ENCODE measurements at regions not wholly inside any gene's neighbourhood (a gene's known extent, or its start where the extent isn't known, plus 50 kb on each side); places are given as distances from the start of the nearest gene placed in this dataset.
A peak's percentile ranks its signal among the peaks of the same experiment; 100 is the strongest.

DNA sequence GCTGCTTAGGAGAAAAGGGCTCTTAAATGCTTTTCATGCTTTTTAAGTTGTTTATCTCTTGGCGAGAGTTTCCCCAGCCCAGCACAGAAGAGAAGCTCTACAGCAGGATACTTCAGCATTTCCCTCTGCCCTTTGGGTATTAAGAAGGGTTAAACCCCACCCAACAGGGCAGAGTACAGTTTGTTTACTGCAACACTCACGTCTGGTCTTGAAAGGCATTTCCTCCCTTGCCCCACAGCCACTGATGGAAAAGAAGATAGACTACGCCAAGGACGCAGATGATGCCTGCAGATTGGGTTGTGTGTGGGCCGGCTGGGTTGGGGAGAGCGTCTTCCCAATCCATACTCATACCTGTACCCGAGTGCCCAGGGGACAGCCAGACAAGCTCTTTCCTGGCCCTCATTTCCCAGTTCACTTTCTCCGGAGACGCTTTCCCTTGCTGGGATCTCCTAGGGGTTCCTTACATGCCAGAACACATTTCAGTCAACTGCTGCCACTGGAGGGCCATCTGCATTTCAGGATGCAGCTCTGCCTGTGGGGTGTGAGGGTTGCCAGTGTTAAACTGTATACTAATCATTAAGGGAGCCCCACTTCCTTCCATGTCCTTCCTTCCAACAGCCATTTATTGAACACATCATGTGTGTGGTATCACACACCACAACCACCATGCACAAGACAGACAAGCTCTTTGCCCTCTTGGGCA, 96.5 kb upstream of the DHX15 start:
- no peak for DNase-seq (ENCODE audit: low read depth in 2 of 2)
- H3K4me2 ChIP-seq (ENCODE audit: extremely low read depth, insufficient read depth, low read length): no peak overlapping the region
- H4K20me1 ChIP-seq (ENCODE audit: control insufficient read depth, extremely low read depth, insufficient read depth, low read length): no peaks in the 10 kb centered on the region
- TF ChIP-seq, protein P1, sequence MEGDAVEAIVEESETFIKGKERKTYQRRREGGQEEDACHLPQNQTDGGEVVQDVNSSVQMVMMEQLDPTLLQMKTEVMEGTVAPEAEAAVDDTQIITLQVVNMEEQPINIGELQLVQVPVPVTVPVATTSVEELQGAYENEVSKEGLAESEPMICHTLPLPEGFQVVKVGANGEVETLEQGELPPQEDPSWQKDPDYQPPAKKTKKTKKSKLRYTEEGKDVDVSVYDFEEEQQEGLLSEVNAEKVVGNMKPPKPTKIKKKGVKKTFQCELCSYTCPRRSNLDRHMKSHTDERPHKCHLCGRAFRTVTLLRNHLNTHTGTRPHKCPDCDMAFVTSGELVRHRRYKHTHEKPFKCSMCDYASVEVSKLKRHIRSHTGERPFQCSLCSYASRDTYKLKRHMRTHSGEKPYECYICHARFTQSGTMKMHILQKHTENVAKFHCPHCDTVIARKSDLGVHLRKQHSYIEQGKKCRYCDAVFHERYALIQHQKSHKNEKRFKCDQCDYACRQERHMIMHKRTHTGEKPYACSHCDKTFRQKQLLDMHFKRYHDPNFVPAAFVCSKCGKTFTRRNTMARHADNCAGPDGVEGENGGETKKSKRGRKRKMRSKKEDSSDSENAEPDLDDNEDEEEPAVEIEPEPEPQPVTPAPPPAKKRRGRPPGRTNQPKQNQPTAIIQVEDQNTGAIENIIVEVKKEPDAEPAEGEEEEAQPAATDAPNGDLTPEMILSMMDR (conservative IDR thresholded peaks at IDR 0.05 in 1 of 2, IDR thresholded peaks at IDR 0.05 in 1 of 2; ENCODE audit: low read depth in 1 of 2, low read length in 2 of 2): no peak
- TF ChIP-seq EZH2 (IDR thresholded peaks at IDR 0.05; ENCODE audit: low read length, missing control alignments): no peak
- H3K27ac ChIP-seq (ENCODE audit: insufficient read depth, low read length): no peak overlapping the region
- no peaks in the 10 kb centered on the region for H3K79me2 ChIP-seq (ENCODE audit: control insufficient read depth, insufficient read depth, low read length)
- no peaks in the 10 kb centered on the region for H3K36me3 ChIP-seq (ENCODE audit: control insufficient read depth, insufficient read depth, low read length)
- H2AFZ ChIP-seq (ENCODE audit: low read length): no peak overlapping the region
- H3K27me3 ChIP-seq (ENCODE audit: control insufficient read depth, insufficient read depth, low read length): peaks cover 4% of the 10 kb centered on the region
- no peak overlapping the region for H3K9ac ChIP-seq (ENCODE audit: insufficient read depth, low read length)
- H3K4me3 ChIP-seq (replicated peaks in 1 of 4; ENCODE audit: control extremely low read depth in 1 of 4, insufficient read depth in 1 of 4, low read depth in 3 of 4, low read length in 4 of 4): no peak overlapping the region
- H3K4me1 ChIP-seq (ENCODE audit: control insufficient read depth, extremely low read depth, insufficient read depth, low read length): no peaks in the 10 kb centered on the region
- no peaks in the 10 kb centered on the region for H3K9me3 ChIP-seq (ENCODE audit: control insufficient read depth, insufficient read depth, low read depth, low read length)

DNA sequence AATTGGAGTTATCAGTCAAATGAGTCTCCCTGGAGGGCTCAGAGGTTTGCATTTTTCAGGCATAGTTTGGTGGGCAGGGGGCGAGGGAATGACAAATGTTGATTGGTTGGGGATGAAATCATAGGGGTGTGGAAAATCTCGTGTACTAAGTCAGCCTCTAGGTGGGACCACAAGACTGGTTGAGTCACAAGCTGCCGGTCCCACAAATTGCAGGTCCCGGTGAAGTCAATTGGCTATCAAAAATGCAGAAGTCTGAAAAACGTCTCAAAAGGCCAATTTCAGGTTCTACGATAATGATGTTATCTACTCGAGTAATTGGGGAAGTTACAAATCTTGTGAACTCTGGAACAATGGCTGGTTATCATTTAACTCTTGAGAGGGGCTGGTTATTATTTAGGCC, 98.8 kb upstream of the DHX15 start:
- peak in 1 of 2 donors; percentile 29 for DNase-seq (ENCODE audit: low read depth in 2 of 2)
- no peaks in the 10 kb centered on the region for H3K9me3 ChIP-seq (ENCODE audit: control insufficient read depth, insufficient read depth, low read depth, low read length)
- no peaks in the 10 kb centered on the region for H3K36me3 ChIP-seq (ENCODE audit: control insufficient read depth, insufficient read depth, low read length)
- no peak overlapping the region for H3K9ac ChIP-seq (ENCODE audit: insufficient read depth, low read length)
- no peaks in the 10 kb centered on the region for H3K4me1 ChIP-seq (ENCODE audit: control insufficient read depth, extremely low read depth, insufficient read depth, low read length)
- H3K4me2 ChIP-seq (ENCODE audit: extremely low read depth, insufficient read depth, low read length): no peak overlapping the region
- peaks cover 4% of the 10 kb centered on the region for H3K27me3 ChIP-seq (ENCODE audit: control insufficient read depth, insufficient read depth, low read length)
- no peaks in the 10 kb centered on the region for H3K79me2 ChIP-seq (ENCODE audit: control insufficient read depth, insufficient read depth, low read length)
- H3K27ac ChIP-seq (ENCODE audit: insufficient read depth, low read length): no peak overlapping the region
- no peak overlapping the region for H3K4me3 ChIP-seq (replicated peaks in 1 of 4; ENCODE audit: control extremely low read depth in 1 of 4, insufficient read depth in 1 of 4, low read depth in 3 of 4, low read length in 4 of 4)
- no peak overlapping the region for H2AFZ ChIP-seq (ENCODE audit: low read length)
- TF ChIP-seq, protein P1 (conservative IDR thresholded peaks at IDR 0.05 in 1 of 2, IDR thresholded peaks at IDR 0.05 in 1 of 2; ENCODE audit: low read depth in 1 of 2, low read length in 2 of 2): no peak
- no peak for TF ChIP-seq EZH2 (IDR thresholded peaks at IDR 0.05; ENCODE audit: low read length, missing control alignments)
- no peaks in the 10 kb centered on the region for H4K20me1 ChIP-seq (ENCODE audit: control insufficient read depth, extremely low read depth, insufficient read depth, low read length)

DNA sequence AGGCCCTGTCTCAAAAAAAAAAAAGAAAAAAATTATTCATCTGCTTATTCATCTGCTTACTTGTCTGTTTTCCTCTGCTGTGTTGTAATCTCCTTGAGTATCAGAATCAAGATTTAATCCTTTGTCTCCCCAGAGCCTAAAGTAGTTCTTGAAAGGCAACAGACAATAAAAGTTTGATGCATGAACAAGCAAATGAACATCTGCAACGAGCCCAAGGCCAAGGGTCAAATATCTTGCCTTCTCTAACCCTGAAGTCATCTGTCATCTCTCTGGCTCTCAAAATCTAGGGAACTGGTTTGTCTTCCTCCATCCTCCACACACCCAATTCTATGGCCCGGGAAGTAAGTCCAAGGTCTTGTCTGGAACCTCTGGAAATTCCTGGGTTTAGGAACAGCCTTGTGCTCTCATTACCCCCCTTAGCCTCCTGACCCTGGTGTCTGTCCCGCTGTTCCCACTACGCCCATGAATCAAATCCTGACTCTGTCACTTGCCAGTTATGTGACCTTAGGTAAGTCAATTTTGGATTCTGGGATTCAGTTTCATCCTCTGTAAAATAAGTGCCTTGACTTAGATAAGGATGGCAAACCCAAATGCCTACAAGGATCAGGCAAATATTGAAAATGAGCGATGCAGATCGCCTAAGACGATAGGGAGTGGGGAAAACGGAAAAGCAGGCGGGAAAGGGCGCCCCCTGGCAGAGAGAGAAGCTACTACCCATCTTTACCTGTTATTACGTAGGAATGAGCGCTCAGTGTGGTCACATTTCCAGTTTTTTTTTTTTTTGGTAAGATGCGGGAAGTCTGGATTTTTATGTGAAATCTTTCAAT, 102.7 kb upstream of the DHX15 start:
- Histone ChIP-seq H2AFZ (ENCODE audit: low read length) (no peak overlapping the region), H3K4me2 (ENCODE audit: extremely low read depth, insufficient read depth, low read length) (no peak overlapping the region), H4K20me1 (ENCODE audit: control insufficient read depth, extremely low read depth, insufficient read depth, low read length) (no peaks in the 10 kb centered on the region), H3K9ac (ENCODE audit: insufficient read depth, low read length) (no peak overlapping the region), H3K9me3 (ENCODE audit: control insufficient read depth, insufficient read depth, low read depth, low read length) (no peaks in the 10 kb centered on the region), H3K27ac (ENCODE audit: insufficient read depth, low read length) (no peak overlapping the region), H3K4me1 (ENCODE audit: control insufficient read depth, extremely low read depth, insufficient read depth, low read length) (no peaks in the 10 kb centered on the region), H3K36me3 (ENCODE audit: control insufficient read depth, insufficient read depth, low read length) (no peaks in the 10 kb centered on the region), H3K79me2 (ENCODE audit: control insufficient read depth, insufficient read depth, low read length) (no peaks in the 10 kb centered on the region), H3K4me3 (replicated peaks in 1 of 4; ENCODE audit: control extremely low read depth in 1 of 4, insufficient read depth in 1 of 4, low read depth in 3 of 4, low read length in 4 of 4) (no peak overlapping the region), H3K27me3 (ENCODE audit: control insufficient read depth, insufficient read depth, low read length) (no peaks in the 10 kb centered on the region)
- no peak for TF ChIP-seq EZH2 (IDR thresholded peaks at IDR 0.05; ENCODE audit: low read length, missing control alignments)
- TF ChIP-seq, protein P1 (conservative IDR thresholded peaks at IDR 0.05 in 1 of 2, IDR thresholded peaks at IDR 0.05 in 1 of 2; ENCODE audit: low read depth in 1 of 2, low read length in 2 of 2): peak; percentile 36 to 45
- DNase-seq (ENCODE audit: low read depth in 2 of 2): peak in 1 of 2 donors; percentile 6
